ENCODE measurements at regions not wholly inside any gene's neighbourhood (a gene's known extent, or its start where the extent isn't known, plus 50 kb on each side); places are given as distances from the start of the nearest gene placed in this dataset.

DNA sequence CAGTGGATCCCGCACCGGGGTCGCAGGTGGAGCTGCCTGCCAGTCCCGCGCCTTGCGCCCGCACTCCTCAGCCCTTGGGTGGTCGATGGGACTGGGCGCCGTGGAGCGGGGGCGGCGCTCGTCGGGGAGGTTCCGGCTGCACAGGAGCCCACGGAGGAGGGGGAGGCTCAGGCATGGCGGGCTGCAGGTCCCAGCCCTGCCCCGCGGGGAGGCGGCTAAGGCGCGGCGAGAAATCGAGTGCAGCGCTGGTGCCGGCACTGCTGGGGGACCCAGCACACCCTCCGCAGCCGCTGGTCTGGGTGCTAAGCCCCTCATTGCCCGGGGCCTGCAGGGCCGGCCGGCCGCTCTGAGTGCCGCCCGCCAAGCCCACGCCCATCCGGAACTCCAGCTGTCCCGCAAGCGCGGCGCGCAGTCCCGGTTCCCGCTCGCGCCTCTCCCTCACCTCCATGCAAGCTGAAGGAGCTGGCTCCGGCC lies 120.6 kb upstream of the MEF2C start:
- H3K4me2 ChIP-seq: no peak overlapping the region
- no peak overlapping the region for H3K27ac ChIP-seq
- H3K36me3 ChIP-seq: 0 out of 2 replicates have a peak, but pooled peaks cover 5% of the 10 kb centered on the region
- H3K4me1 ChIP-seq: no peaks in the 10 kb centered on the region
- peaks cover 11% of the 10 kb centered on the region for H3K9me3 ChIP-seq
- H3K27me3 ChIP-seq: no peaks in the 10 kb centered on the region
- TF ChIP-seq Cebpa-rat (IDR thresholded peaks at IDR 0.05): no peak
- H3K4me3 ChIP-seq: no peak overlapping the region
- no peak overlapping the region for H3K9ac ChIP-seq
- H4K20me1 ChIP-seq: no peaks in the 10 kb centered on the region

- Histone ChIP-seq H3K9ac (no peak overlapping the region), H3K4me3 (no peak overlapping the region), H3K4me1 (no peaks in the 10 kb centered on the region), H3K27me3 (no peaks in the 10 kb centered on the region), H3K4me2 (no peak overlapping the region), H3K27ac (no peak overlapping the region), H4K20me1 (no peaks in the 10 kb centered on the region), H3K9me3 (peaks cover 11% of the 10 kb centered on the region), H3K36me3 (0 out of 2 replicates have a peak, but pooled peaks cover 5% of the 10 kb centered on the region)
- TF ChIP-seq Cebpa-rat (IDR thresholded peaks at IDR 0.05): no peak
Observed at GRCh38 chr5:88999853-89000252, 116.9 kb upstream of the MEF2C start.

DNA sequence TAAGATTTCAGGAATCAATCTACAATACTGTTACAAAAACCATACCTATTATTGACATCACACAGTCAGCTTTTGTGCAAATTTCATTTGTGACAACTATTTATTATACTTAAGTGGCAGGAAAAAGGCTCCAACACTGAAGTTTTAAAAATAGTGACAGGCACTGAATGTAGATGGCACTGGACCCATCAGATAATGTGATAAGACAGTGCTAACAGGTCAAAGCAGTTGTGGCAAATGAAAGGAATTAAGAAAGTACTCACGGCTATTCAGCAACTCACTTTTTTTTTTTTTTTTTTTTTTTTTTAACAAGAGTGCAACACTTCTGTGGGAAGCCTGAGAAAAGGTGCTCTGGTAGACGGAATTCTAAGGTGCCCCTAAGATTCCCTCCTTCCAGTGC lies 115.0 kb upstream of the MEF2C start:
- H3K4me2 ChIP-seq: no peak overlapping the region
- H3K4me3 ChIP-seq: no peak overlapping the region
- H3K9me3 ChIP-seq: no peaks in the 10 kb centered on the region; the same call in 1 of the 2 replicates
- no peak for TF ChIP-seq Cebpa-rat (IDR thresholded peaks at IDR 0.05)
- H3K27me3 ChIP-seq: no peaks in the 10 kb centered on the region
- no peaks in the 10 kb centered on the region for H3K4me1 ChIP-seq
- no peak overlapping the region for H3K27ac ChIP-seq
- no peaks in the 10 kb centered on the region for H4K20me1 ChIP-seq
- no peak overlapping the region for H3K9ac ChIP-seq
- H3K36me3 ChIP-seq: no peaks in the 10 kb centered on the region

DNA sequence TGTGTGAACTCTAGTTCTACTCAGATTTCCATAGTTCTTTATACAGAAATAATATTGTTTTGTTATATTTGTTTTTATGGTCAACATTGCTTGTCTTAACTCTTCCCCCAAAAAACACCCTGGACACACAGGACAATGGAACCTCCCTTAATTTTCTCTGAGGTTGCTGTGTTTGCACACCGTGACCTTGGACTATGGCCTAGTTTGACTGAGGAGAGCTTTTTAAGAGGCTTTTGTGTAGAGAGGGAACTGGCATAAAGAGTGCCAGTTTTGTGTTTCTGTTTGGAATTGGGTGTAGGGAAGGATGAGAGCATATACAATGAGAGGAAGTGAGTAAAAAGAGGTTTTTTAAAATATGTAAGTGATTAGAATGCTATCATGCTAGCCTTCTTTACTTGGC lies 101.1 kb upstream of the MEF2C start:
- H3K27me3 ChIP-seq: no peaks in the 10 kb centered on the region
- H3K9ac ChIP-seq: no peak overlapping the region
- no peaks in the 10 kb centered on the region for H3K9me3 ChIP-seq
- no peak for TF ChIP-seq Cebpa-rat (IDR thresholded peaks at IDR 0.05)
- H3K4me3 ChIP-seq: no peak overlapping the region
- no peaks in the 10 kb centered on the region for H3K36me3 ChIP-seq
- H4K20me1 ChIP-seq: no peaks in the 10 kb centered on the region
- no peaks in the 10 kb centered on the region for H3K4me1 ChIP-seq
- no peak overlapping the region for H3K27ac ChIP-seq
- H3K4me2 ChIP-seq: no peak overlapping the region

- TF ChIP-seq Cebpa-rat (IDR thresholded peaks at IDR 0.05): no peak
- H3K9ac ChIP-seq: no peak overlapping the region
Observed at GRCh38 chr5:88979726-88980125, 96.7 kb upstream of the MEF2C start.

GRCh38 chr5:88979244-88979643 lies 96.3 kb upstream of the MEF2C start:
- H3K4me3 ChIP-seq: no peak overlapping the region
- no peak for TF ChIP-seq Cebpa-rat (IDR thresholded peaks at IDR 0.05)
- H3K27me3 ChIP-seq: no peaks in the 10 kb centered on the region
- H3K9ac ChIP-seq: no peak overlapping the region
- no peak overlapping the region for H3K4me2 ChIP-seq
- H3K36me3 ChIP-seq: no peaks in the 10 kb centered on the region
- H3K4me1 ChIP-seq: no peaks in the 10 kb centered on the region
- H3K27ac ChIP-seq: no peak overlapping the region
- H3K9me3 ChIP-seq: no peaks in the 10 kb centered on the region
- H4K20me1 ChIP-seq: no peaks in the 10 kb centered on the region

More at GRCh38 chr5:88979726-88980125, 96.7 kb upstream of the MEF2C start:
- no peak overlapping the region for H3K4me3 ChIP-seq
- no peak overlapping the region for H3K27ac ChIP-seq
- no peaks in the 10 kb centered on the region for H3K9me3 ChIP-seq
- no peaks in the 10 kb centered on the region for H3K36me3 ChIP-seq
- no peak overlapping the region for H3K4me2 ChIP-seq
- no peaks in the 10 kb centered on the region for H4K20me1 ChIP-seq
- no peaks in the 10 kb centered on the region for H3K27me3 ChIP-seq
- no peaks in the 10 kb centered on the region for H3K4me1 ChIP-seq

GRCh38 chr5:88976914-88977313 lies 93.9 kb upstream of the MEF2C start:
- Histone ChIP-seq H3K9me3 (no peaks in the 10 kb centered on the region), H3K36me3 (no peaks in the 10 kb centered on the region), H4K20me1 (no peaks in the 10 kb centered on the region), H3K27ac (no peak overlapping the region), H3K4me1 (no peaks in the 10 kb centered on the region), H3K4me2 (no peak overlapping the region), H3K27me3 (no peaks in the 10 kb centered on the region), H3K9ac (no peak overlapping the region), H3K4me3 (no peak overlapping the region)
- TF ChIP-seq Cebpa-rat (IDR thresholded peaks at IDR 0.05): no peak

DNA sequence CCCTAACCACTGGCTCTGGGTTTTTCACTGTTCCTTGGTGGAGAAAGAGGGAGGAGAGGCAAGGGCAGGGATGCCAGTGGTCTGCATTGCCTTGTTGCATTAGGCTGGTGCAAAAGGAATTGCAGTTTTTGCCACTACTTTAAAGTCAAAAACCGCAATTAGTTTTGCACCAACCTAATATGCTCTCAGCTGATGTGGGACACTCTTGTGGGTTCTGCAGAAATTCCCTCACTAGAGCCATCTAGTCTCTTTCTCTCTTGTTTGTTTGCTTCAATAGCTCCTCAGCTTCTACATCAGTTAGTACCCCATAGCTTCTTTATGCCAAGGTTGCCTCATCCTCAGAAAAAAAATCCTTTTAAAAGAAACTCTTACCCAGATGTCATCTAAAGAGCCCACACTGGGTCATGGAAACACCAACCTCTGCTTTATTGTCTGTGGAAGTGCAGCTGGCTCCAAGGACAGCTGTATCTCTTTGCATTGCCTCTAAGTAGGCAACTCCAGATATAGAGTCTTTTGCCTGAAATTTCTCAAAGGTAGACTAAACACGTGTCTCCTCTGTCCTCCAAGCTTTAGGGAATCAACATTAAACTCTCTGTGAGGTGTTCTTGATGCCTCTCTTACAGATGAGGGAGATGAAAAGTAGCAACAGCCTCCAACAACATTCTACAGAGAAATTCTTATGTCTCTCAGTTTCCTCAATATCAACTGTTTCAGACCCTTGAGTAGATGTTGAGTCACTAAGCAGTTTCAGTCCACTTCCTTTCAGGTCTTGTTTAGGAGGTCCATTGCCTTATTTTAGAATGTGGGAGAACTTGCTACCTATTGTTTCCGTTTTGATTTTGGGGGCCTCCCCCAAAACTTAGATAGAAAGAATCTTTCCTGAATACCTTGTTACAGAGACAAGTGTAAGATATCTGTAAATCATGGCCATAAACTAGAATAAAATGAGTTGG lies 84.9 kb upstream of the MEF2C start:
- Histone ChIP-seq H4K20me1 (no peaks in the 10 kb centered on the region), H3K36me3 (no peaks in the 10 kb centered on the region), H3K27ac (no peak overlapping the region), H3K9ac (no peak overlapping the region), H3K9me3 (no peaks in the 10 kb centered on the region), H3K4me1 (no peaks in the 10 kb centered on the region), H3K4me3 (no peak overlapping the region), H3K27me3 (no peaks in the 10 kb centered on the region), H3K4me2 (no peak overlapping the region)
- TF ChIP-seq Cebpa-rat (IDR thresholded peaks at IDR 0.05): no peak

DNA sequence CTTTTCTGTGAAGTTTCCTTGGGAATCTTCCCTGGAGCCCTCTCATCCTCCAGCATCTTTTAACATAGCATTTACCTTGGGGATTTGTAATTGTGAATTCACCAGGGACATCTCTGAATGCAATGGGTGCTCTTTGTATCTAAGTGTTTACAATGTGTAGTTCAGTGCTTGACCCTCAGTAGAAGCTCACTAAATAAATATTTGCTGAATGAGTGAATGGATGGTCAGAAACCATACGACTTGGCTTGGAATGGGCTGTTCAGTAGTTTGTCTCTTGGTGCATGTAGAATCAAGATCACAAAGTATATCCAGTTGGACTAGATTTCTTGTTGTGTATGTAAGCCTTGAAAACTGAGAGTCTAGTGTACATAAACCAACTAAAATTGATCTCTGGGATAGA lies 81.8 kb upstream of the MEF2C start:
- H4K20me1 ChIP-seq: no peaks in the 10 kb centered on the region
- no peak overlapping the region for H3K27ac ChIP-seq
- no peaks in the 10 kb centered on the region for H3K9me3 ChIP-seq
- no peak overlapping the region for H3K4me2 ChIP-seq
- H3K27me3 ChIP-seq: no peaks in the 10 kb centered on the region
- no peaks in the 10 kb centered on the region for H3K4me1 ChIP-seq
- no peak overlapping the region for H3K4me3 ChIP-seq
- no peak for TF ChIP-seq Cebpa-rat (IDR thresholded peaks at IDR 0.05)
- no peak overlapping the region for H3K9ac ChIP-seq
- H3K36me3 ChIP-seq: no peaks in the 10 kb centered on the region

- no peak for TF ChIP-seq Cebpa-rat (IDR thresholded peaks at IDR 0.05)
- Histone ChIP-seq H3K9me3 (no peaks in the 10 kb centered on the region), H3K36me3 (no peaks in the 10 kb centered on the region), H3K27me3 (no peaks in the 10 kb centered on the region; the same call in 1 of the 2 replicates), H3K4me1 (no peaks in the 10 kb centered on the region), H3K9ac (no peak overlapping the region), H3K4me3 (no peak overlapping the region), H3K27ac (no peak overlapping the region), H4K20me1 (no peaks in the 10 kb centered on the region), H3K4me2 (no peak overlapping the region)
Observed at GRCh38 chr5:88957013-88957412, 74.0 kb upstream of the MEF2C start.
